ENCODE measurements at regions not wholly inside any gene's neighbourhood (a gene's known extent, or its start where the extent isn't known, plus 50 kb on each side); places are given as distances from the start of the nearest gene placed in this dataset.

DNA sequence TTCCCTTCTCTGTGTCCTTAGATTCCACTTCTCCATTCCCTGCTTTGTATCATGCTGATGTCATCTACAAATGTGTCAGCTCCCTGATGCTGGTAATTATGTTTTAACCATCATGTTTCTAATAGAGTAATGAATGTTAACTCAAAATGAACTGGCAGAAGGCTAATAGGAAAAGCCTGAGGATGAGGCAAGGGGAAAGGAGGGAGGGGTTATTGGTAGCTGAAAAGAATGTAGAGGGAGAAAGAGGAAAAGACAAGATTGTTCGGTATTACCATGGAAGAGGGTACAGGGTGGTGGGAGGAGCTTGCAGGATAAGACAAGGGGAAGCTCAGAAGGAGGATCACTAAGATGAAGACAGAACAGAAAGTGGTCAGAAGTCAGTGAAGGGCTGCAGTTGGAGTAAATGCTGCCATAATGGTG, 150.9 kb downstream of the ZC3H11B start:
- Histone ChIP-seq H3K36me3 (ENCODE audit: insufficient read depth, low read length) (no peaks in the 10 kb centered on the region), H3K27ac (ENCODE audit: low read depth, low read length) (no peak overlapping the region), H3K4me1 (ENCODE audit: insufficient read depth, low read length) (no peaks in the 10 kb centered on the region), H3K9me3 (ENCODE audit: control insufficient read depth in 1 of 2, low read length in 2 of 2) (no peaks in the 10 kb centered on the region), H3K27me3 (ENCODE audit: insufficient read depth, low read length) (no peaks in the 10 kb centered on the region), H3K4me3 (ENCODE audit: low read length in 2 of 2) (no peak overlapping the region)
- H3K27ac Mint-ChIP-seq, result no peak overlapping the region
- DNase-seq, result no peak
- intact Hi-C loops (cut with micrococcal nuclease), result no loop called here
- peaks cover 0 to 4% (median 0%) of the 10 kb centered on the region in 8 donors for H3K9me3 Mint-ChIP-seq
- ChIA-PET POLR2A (ENCODE audit: partially characterized antibody) (no interaction called here), CTCF (ENCODE audit: partially characterized antibody) (no interaction called here)
- no peak overlapping the region for H3K4me3 Mint-ChIP-seq
- no peaks in the 10 kb centered on the region for H3K36me3 Mint-ChIP-seq
- no peaks in the 10 kb centered on the region for H3K27me3 Mint-ChIP-seq
- H3K4me1 Mint-ChIP-seq, result no peaks in the 10 kb centered on the region

DNA sequence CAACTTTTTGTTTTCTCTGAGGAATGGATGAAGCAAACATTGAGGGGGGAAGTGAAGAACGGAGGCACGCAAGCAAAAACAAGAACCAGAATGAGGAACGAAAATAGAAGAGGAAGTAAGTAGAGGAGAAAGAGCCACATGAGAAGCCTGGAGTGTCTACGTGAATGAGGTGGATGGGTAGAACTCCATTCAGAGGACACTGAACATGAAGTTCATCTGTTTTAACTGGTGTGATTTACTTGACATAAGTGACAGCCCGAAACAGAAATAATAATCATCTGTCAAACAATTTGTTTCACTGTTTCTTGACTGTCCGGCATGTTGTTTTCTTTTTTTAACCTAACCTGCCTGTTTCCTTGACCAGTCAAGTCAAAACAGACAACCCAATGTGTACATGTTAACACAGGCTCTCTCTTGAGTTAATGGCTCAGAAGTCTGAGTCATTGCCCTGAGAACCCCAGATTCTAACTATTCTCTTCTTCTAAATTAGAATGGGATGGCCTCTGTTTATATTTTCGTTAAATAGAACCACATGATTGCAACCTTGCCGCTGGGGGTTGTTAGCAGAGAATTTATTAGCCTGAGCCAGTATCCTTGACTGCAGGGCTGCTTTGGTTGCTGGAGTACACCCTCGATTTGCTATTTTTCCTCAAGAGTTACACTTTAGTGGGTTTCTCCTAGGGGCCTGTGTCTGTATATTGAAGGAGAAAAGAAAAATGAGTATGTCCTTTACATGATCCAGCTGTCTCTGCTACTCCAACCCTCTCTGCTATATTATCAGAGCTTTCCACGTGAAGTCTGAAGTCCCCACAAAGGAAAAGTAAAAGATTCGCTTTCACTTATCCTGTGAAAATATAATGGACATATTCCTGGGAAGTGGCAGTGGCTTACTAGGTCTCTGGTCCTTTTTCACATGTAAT, 151.7 kb downstream of the ZC3H11B start:
- H3K4me3 ChIP-seq (ENCODE audit: low read length in 2 of 2), result no peak overlapping the region
- Mint-ChIP-seq H3K4me1 (no peaks in the 10 kb centered on the region), H3K27ac (no peak overlapping the region), H3K36me3 (no peaks in the 10 kb centered on the region), H3K4me3 (no peak overlapping the region), H3K9me3 (peaks cover 0 to 4% (median 0%) of the 10 kb centered on the region in 8 donors), H3K27me3 (no peaks in the 10 kb centered on the region)
- no peaks in the 10 kb centered on the region for H3K9me3 ChIP-seq (ENCODE audit: control insufficient read depth in 1 of 2, low read length in 2 of 2)
- no peaks in the 10 kb centered on the region for H3K27me3 ChIP-seq (ENCODE audit: insufficient read depth, low read length)
- no peaks in the 10 kb centered on the region for H3K4me1 ChIP-seq (ENCODE audit: insufficient read depth, low read length)
- POLR2A ChIA-PET (ENCODE audit: partially characterized antibody), result no interaction called here
- intact Hi-C loops (cut with micrococcal nuclease), result no loop called here
- DNase-seq, result no peak
- H3K27ac ChIP-seq (ENCODE audit: low read depth, low read length), result no peak overlapping the region
- H3K36me3 ChIP-seq (ENCODE audit: insufficient read depth, low read length), result no peaks in the 10 kb centered on the region
- CTCF ChIA-PET (ENCODE audit: partially characterized antibody), result no interaction called here

DNA sequence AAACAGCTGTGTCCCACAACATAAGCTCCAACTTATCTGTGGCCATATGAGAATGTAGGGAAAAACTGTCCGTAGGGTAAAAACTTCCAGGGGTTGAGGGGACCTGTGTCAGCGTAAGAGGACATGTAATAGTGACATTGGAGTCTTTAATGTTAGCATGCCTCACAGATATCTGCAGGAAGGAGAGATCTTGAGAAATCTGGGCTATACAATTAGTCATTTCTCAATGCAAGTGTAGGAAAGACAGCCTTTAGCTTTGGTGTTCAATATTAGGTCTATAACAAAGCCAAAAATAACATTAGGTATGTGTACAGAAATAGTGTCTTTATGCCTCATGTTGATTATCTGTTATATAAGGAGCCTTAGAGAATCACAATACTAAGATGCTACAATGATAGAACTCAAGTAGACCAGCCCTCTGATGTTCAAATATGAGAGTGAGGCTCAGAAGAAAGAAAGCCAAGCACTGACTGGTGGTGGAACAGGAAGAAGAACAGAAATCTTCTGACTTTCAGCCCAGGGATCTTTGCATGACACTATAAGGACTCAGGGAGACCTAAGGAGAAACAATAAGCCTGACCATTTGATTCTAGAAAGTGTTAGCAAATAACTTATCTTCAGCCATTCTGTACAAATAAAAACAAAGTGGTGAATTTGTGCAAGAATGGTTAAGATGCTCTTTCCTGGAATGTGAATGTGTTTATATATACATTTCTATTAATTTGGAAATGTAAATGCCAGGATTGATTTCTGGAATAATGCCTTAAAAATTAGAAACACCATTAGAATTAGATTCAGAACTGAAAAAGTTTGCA, 152.6 kb downstream of the ZC3H11B start:
- H3K27ac ChIP-seq (ENCODE audit: low read depth, low read length), result no peak overlapping the region
- intact Hi-C loops (cut with micrococcal nuclease), result no loop called here
- no peak overlapping the region for H3K4me3 ChIP-seq (ENCODE audit: low read length in 2 of 2)
- no peak for DNase-seq
- ChIA-PET POLR2A (ENCODE audit: partially characterized antibody) (no interaction called here), CTCF (ENCODE audit: partially characterized antibody) (no interaction called here)
- H3K4me1 ChIP-seq (ENCODE audit: insufficient read depth, low read length), result no peaks in the 10 kb centered on the region
- H3K4me3 Mint-ChIP-seq, result no peak overlapping the region
- no peaks in the 10 kb centered on the region for H3K9me3 ChIP-seq (ENCODE audit: control insufficient read depth in 1 of 2, low read length in 2 of 2)
- no peaks in the 10 kb centered on the region for H3K36me3 Mint-ChIP-seq
- no peaks in the 10 kb centered on the region for H3K4me1 Mint-ChIP-seq
- H3K27ac Mint-ChIP-seq, result no peak overlapping the region
- no peaks in the 10 kb centered on the region for H3K27me3 ChIP-seq (ENCODE audit: insufficient read depth, low read length)
- H3K9me3 Mint-ChIP-seq, result peaks cover 0 to 4% (median 0%) of the 10 kb centered on the region in 8 donors
- H3K36me3 ChIP-seq (ENCODE audit: insufficient read depth, low read length), result no peaks in the 10 kb centered on the region
- H3K27me3 Mint-ChIP-seq, result no peaks in the 10 kb centered on the region

DNA sequence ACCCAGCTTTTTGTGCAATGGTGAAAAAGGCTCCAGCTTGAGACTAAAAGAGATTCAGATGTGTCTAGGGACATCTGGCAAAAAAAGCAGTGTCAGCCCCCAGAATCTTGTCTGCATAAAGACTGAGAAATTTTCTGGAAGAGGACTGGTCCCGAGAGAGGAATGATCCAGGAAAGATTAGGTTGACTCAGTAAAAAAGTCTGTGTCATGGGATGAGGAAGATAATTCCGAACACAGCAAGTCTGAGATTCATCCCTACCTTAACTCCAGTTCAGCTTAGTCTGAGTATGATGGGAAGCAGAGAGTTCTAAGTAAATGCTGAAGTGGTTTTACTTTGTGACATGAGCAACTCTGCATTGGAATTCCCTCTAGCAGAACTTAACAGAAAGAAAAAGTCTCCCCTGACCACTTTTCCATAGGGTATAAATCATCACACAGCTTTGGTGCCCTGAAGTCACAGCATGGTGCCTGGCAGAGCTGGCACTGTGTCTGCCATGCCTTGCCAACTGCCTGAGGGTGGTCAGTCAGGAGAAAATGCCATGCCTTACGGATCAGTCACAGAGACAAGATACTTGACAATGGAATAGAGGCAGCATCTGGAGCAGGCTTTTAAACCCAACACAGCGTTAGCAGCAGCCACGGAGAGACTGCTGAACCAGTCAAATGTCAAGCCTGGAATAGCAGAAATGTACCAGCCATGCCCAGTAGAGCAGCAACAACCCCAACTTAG, 153.4 kb downstream of the ZC3H11B start:
- H3K36me3 ChIP-seq (ENCODE audit: insufficient read depth, low read length), result no peaks in the 10 kb centered on the region
- no peaks in the 10 kb centered on the region for H3K9me3 ChIP-seq (ENCODE audit: control insufficient read depth in 1 of 2, low read length in 2 of 2)
- ChIA-PET CTCF (ENCODE audit: partially characterized antibody) (no interaction called here), POLR2A (ENCODE audit: partially characterized antibody) (no interaction called here)
- H3K4me1 ChIP-seq (ENCODE audit: insufficient read depth, low read length), result no peaks in the 10 kb centered on the region
- Mint-ChIP-seq H3K4me1 (no peaks in the 10 kb centered on the region), H3K4me3 (no peak overlapping the region), H3K27me3 (no peaks in the 10 kb centered on the region), H3K27ac (no peak overlapping the region), H3K36me3 (no peaks in the 10 kb centered on the region), H3K9me3 (peaks cover 0 to 4% (median 0%) of the 10 kb centered on the region in 8 donors)
- DNase-seq, result no peak
- H3K4me3 ChIP-seq (ENCODE audit: low read length in 2 of 2), result no peak overlapping the region
- H3K27me3 ChIP-seq (ENCODE audit: insufficient read depth, low read length), result no peaks in the 10 kb centered on the region
- H3K27ac ChIP-seq (ENCODE audit: low read depth, low read length), result no peak overlapping the region
- intact Hi-C loops (cut with micrococcal nuclease), result no loop called here

DNA sequence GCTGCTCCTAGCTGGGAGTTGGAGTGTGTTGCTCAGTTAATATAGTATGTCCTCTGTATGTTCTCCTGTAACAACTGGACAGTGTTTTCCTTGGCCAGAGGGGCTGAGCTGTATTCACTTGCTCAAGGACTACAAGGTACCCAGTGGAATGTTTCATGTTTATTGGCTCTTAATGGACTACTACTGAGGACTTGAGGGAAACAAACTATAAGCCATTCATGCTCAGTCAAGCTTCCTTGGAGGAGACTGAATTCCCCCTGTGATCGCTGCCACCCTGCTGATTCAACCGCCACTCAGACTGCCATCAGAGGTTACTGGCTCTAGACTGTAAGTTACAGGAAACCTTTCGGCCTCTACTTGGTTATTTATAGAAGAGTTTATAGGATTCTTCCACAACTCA, 166.6 kb downstream of the ZC3H11B start:
- Mint-ChIP-seq H3K27ac (no peak overlapping the region), H3K9me3 (peaks cover 0 to 1% (median 0%) of the 10 kb centered on the region in 8 donors), H3K4me3 (no peak overlapping the region), H3K4me1 (no peaks in the 10 kb centered on the region), H3K27me3 (no peaks in the 10 kb centered on the region), H3K36me3 (no peaks in the 10 kb centered on the region)
- CTCF ChIA-PET (ENCODE audit: partially characterized antibody), result no interaction called here
- Histone ChIP-seq H3K27ac (ENCODE audit: low read depth, low read length) (no peak overlapping the region), H3K27me3 (ENCODE audit: insufficient read depth, low read length) (no peaks in the 10 kb centered on the region), H3K4me3 (ENCODE audit: low read length in 2 of 2) (no peak overlapping the region), H3K36me3 (ENCODE audit: insufficient read depth, low read length) (no peaks in the 10 kb centered on the region), H3K9me3 (ENCODE audit: control insufficient read depth in 1 of 2, low read length in 2 of 2) (no peaks in the 10 kb centered on the region), H3K4me1 (ENCODE audit: insufficient read depth, low read length) (no peaks in the 10 kb centered on the region)
- POLR2A ChIA-PET (ENCODE audit: partially characterized antibody), result no interaction called here
- intact Hi-C loops (cut with micrococcal nuclease), result no loop called here
- no peak for DNase-seq

DNA sequence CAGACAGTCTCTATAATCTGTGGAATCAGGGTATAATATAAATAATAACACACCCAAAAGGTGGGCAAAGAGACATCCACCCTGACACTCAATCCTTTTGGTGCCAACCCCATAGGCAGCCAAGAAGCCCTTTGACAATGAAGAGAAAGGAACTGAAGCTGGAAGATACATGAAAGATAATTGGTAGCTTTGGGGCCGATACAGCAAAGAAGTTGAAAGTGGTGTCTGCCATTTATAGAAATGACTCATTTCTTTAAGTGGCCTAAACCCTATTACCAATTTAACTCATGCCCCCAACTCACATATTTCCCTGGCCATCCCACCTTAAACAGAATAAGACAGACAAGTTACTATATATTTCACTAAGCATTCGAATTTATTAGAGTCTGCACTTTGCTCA, 167.0 kb downstream of the ZC3H11B start:
- intact Hi-C loops (cut with micrococcal nuclease), result no loop called here
- POLR2A ChIA-PET (ENCODE audit: partially characterized antibody), result no interaction called here
- H3K4me1 Mint-ChIP-seq, result no peaks in the 10 kb centered on the region

DNA sequence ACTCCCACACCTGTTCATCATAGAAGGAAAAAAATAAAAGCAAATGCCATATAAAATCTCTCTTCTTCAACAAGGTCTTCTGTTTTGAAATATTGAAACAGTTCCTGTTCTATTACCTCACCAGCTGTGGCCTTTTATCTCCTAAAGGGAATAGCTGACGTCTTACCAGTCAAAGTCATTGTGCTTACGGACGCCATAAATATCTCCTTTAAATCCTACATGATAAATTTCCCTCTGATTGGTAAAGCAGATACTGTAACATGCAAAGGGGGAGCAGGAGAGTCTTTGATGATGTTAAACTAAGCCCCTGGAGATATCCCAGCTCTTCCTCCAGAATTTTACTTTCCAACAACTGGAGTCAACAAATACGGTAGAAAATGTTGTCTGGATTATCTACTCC, 168.4 kb downstream of the ZC3H11B start:
- no peaks in the 10 kb centered on the region for H3K36me3 ChIP-seq (ENCODE audit: insufficient read depth, low read length)
- H3K9me3 Mint-ChIP-seq, result peaks cover 0 to 1% (median 0%) of the 10 kb centered on the region in 8 donors
- no peaks in the 10 kb centered on the region for H3K4me1 Mint-ChIP-seq

More for the DNA sequence above, 167.0 kb downstream of the ZC3H11B start:
- Mint-ChIP-seq H3K27me3 (no peaks in the 10 kb centered on the region), H3K36me3 (no peaks in the 10 kb centered on the region), H3K27ac (no peak overlapping the region), H3K4me3 (no peak overlapping the region), H3K9me3 (peaks cover 0 to 1% (median 0%) of the 10 kb centered on the region in 8 donors)
- CTCF ChIA-PET (ENCODE audit: partially characterized antibody), result no interaction called here
- Histone ChIP-seq H3K4me3 (ENCODE audit: low read length in 2 of 2) (no peak overlapping the region), H3K9me3 (ENCODE audit: control insufficient read depth in 1 of 2, low read length in 2 of 2) (no peaks in the 10 kb centered on the region), H3K4me1 (ENCODE audit: insufficient read depth, low read length) (no peaks in the 10 kb centered on the region), H3K27me3 (ENCODE audit: insufficient read depth, low read length) (no peaks in the 10 kb centered on the region), H3K36me3 (ENCODE audit: insufficient read depth, low read length) (no peaks in the 10 kb centered on the region), H3K27ac (ENCODE audit: low read depth, low read length) (no peak overlapping the region)
- no peak for DNase-seq

More for the DNA sequence above, 168.4 kb downstream of the ZC3H11B start:
- intact Hi-C loops (cut with micrococcal nuclease), result no loop called here
- H3K4me3 Mint-ChIP-seq, result no peak overlapping the region
- Histone ChIP-seq H3K4me3 (ENCODE audit: low read length in 2 of 2) (no peak overlapping the region), H3K27ac (ENCODE audit: low read depth, low read length) (no peak overlapping the region), H3K27me3 (ENCODE audit: insufficient read depth, low read length) (no peaks in the 10 kb centered on the region), H3K4me1 (ENCODE audit: insufficient read depth, low read length) (no peaks in the 10 kb centered on the region), H3K9me3 (ENCODE audit: control insufficient read depth in 1 of 2, low read length in 2 of 2) (no peaks in the 10 kb centered on the region)
- POLR2A ChIA-PET (ENCODE audit: partially characterized antibody), result no interaction called here
- CTCF ChIA-PET (ENCODE audit: partially characterized antibody), result no interaction called here
- H3K27ac Mint-ChIP-seq, result no peak overlapping the region
- no peak for DNase-seq
- no peaks in the 10 kb centered on the region for H3K36me3 Mint-ChIP-seq
- no peaks in the 10 kb centered on the region for H3K27me3 Mint-ChIP-seq
